ENCODE measurements at regions not wholly inside any gene's neighbourhood (a gene's known extent, or its start where the extent isn't known, plus 50 kb on each side); places are given as distances from the start of the nearest gene placed in this dataset.

DNA sequence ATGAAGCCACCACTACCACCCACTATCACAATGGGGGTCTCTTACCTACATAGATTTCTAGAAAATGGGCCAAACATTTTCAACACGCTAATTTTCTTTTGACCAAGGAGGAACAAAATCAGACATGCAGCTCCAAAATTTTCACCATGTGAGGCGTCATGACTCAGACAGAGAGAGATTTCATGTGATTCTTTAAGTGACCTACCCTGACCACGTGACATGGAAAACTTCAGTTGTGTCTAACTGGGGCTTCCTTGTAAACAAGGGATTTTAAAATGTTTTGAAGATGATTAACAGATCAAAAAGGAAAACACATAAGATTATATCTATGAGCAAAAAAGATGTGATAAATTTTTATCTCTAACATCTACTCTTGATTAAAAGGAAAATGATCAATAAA, 199.2 kb downstream of the TBXT start:
- TF ChIP-seq TAF1 (conservative IDR thresholded peaks at IDR 0.05) (no peak), HNF4A (conservative IDR thresholded peaks at IDR 0.05) (no peak), NR2F2 (IDR thresholded peaks at IDR 0.05) (no peak), RXRA (IDR thresholded peaks at IDR 0.05) (no peak), SP1 (IDR thresholded peaks at IDR 0.05) (no peak), FOXA1 (IDR thresholded peaks at IDR 0.05) (no peak)
- TF ChIP-seq, protein P1, sequence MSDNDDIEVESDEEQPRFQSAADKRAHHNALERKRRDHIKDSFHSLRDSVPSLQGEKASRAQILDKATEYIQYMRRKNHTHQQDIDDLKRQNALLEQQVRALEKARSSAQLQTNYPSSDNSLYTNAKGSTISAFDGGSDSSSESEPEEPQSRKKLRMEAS (IDR thresholded peaks at IDR 0.05): no peak
- TF ChIP-seq, protein P2, sequence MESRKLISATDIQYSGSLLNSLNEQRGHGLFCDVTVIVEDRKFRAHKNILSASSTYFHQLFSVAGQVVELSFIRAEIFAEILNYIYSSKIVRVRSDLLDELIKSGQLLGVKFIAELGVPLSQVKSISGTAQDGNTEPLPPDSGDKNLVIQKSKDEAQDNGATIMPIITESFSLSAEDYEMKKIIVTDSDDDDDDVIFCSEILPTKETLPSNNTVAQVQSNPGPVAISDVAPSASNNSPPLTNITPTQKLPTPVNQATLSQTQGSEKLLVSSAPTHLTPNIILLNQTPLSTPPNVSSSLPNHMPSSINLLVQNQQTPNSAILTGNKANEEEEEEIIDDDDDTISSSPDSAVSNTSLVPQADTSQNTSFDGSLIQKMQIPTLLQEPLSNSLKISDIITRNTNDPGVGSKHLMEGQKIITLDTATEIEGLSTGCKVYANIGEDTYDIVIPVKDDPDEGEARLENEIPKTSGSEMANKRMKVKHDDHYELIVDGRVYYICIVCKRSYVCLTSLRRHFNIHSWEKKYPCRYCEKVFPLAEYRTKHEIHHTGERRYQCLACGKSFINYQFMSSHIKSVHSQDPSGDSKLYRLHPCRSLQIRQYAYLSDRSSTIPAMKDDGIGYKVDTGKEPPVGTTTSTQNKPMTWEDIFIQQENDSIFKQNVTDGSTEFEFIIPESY (IDR thresholded peaks at IDR 0.05): no peak
- TF ChIP-seq, protein P3, sequence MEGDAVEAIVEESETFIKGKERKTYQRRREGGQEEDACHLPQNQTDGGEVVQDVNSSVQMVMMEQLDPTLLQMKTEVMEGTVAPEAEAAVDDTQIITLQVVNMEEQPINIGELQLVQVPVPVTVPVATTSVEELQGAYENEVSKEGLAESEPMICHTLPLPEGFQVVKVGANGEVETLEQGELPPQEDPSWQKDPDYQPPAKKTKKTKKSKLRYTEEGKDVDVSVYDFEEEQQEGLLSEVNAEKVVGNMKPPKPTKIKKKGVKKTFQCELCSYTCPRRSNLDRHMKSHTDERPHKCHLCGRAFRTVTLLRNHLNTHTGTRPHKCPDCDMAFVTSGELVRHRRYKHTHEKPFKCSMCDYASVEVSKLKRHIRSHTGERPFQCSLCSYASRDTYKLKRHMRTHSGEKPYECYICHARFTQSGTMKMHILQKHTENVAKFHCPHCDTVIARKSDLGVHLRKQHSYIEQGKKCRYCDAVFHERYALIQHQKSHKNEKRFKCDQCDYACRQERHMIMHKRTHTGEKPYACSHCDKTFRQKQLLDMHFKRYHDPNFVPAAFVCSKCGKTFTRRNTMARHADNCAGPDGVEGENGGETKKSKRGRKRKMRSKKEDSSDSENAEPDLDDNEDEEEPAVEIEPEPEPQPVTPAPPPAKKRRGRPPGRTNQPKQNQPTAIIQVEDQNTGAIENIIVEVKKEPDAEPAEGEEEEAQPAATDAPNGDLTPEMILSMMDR (IDR thresholded peaks at IDR 0.05; ENCODE audit: low read depth, low read length, missing input control): no peak
- TF ChIP-seq, protein P4, sequence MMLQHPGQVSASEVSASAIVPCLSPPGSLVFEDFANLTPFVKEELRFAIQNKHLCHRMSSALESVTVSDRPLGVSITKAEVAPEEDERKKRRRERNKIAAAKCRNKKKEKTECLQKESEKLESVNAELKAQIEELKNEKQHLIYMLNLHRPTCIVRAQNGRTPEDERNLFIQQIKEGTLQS (IDR thresholded peaks at IDR 0.05): no peak
- no peak for DNase-seq (ENCODE audit: low spot score)
- no peaks in the 10 kb centered on the region for H3K36me3 ChIP-seq (ENCODE audit: control insufficient read depth in 4 of 4, insufficient read depth in 3 of 4, low read depth in 1 of 4, low read length in 3 of 4)

DNA sequence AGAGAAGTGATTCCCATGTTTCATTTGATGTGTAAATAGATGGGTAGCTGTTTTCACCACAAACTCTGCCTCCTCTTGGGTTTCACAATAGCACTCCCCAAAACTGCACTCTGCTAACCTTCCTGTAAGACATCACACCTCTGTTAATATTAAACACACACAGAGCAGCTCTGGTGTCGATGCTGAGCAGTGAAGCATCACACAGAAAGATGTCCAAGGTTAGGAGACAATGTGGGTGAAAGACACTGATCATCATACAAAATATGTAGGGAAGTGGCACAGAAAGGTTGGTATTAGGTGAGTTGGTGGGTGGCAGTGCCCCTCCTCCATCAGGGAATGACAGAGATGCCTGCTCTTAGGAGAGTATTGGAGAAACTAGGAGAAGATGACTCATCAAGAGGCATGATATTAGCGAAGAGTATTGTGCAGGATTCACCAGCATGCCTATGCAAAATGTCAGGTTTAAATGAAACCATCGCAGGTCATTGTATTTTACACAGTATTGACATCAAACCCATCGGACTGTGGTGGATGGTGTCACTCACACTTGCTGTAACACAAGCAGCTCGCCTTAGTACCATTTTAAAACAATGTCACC, 199.7 kb downstream of the TBXT start:
- H3K27me3 ChIP-seq (ENCODE audit: control insufficient read depth in 4 of 4, insufficient read depth in 4 of 4, low read length in 3 of 4): no peaks in the 10 kb centered on the region
- no peak for DNase-seq (ENCODE audit: low spot score)
- TF ChIP-seq JUND (IDR thresholded peaks at IDR 0.05): no peak
- TF ChIP-seq, protein P3 (IDR thresholded peaks at IDR 0.05; ENCODE audit: low read depth, low read length, missing input control): no peak
- TF ChIP-seq HNF4G (IDR thresholded peaks at IDR 0.05): no peak
- TF ChIP-seq SP1 (IDR thresholded peaks at IDR 0.05): no peak
- no peak for TF ChIP-seq RAD21 (IDR thresholded peaks at IDR 0.05)
- TF ChIP-seq, protein P1 (IDR thresholded peaks at IDR 0.05): no peak
- TF ChIP-seq NR2F2 (IDR thresholded peaks at IDR 0.05): no peak
- no peak for TF ChIP-seq EGR1 (IDR thresholded peaks at IDR 0.05; ENCODE audit: low read depth in 2 of 2)

More for the DNA sequence above, 199.2 kb downstream of the TBXT start:
- Histone ChIP-seq H3K27ac (ENCODE audit: low read depth in 1 of 2, low read length in 2 of 2) (no peak overlapping the region), H3K4me3 (ENCODE audit: low read depth in 1 of 3, low read length in 3 of 3) (no peak overlapping the region), H3K27me3 (ENCODE audit: control insufficient read depth in 4 of 4, insufficient read depth in 4 of 4, low read length in 3 of 4) (no peaks in the 10 kb centered on the region), H3K4me1 (ENCODE audit: control insufficient read depth in 4 of 4, insufficient read depth in 4 of 4, low read length in 3 of 4) (no peaks in the 10 kb centered on the region), H3K9me3 (ENCODE audit: control insufficient read depth in 4 of 4, low read length in 3 of 4) (no peaks in the 10 kb centered on the region), H3K9ac (ENCODE audit: low read depth in 1 of 2, low read length in 2 of 2) (no peak overlapping the region)
- 82% methylated on average over 3 of the region's 3 CpGs for WGBS

More for the DNA sequence above, 199.7 kb downstream of the TBXT start:
- Histone ChIP-seq H3K9ac (ENCODE audit: low read depth in 1 of 2, low read length in 2 of 2) (no peak overlapping the region), H3K36me3 (ENCODE audit: control insufficient read depth in 4 of 4, insufficient read depth in 3 of 4, low read depth in 1 of 4, low read length in 3 of 4) (no peaks in the 10 kb centered on the region), H3K9me3 (ENCODE audit: control insufficient read depth in 4 of 4, low read length in 3 of 4) (no peaks in the 10 kb centered on the region), H3K4me1 (ENCODE audit: control insufficient read depth in 4 of 4, insufficient read depth in 4 of 4, low read length in 3 of 4) (no peaks in the 10 kb centered on the region), H3K4me3 (ENCODE audit: low read depth in 1 of 3, low read length in 3 of 3) (no peak overlapping the region), H3K27ac (ENCODE audit: low read depth in 1 of 2, low read length in 2 of 2) (no peak overlapping the region)
- WGBS: 74% methylated on average over 5 of the region's 5 CpGs
